ENCODE measurements at regions not wholly inside any gene's neighbourhood (a gene's known extent, or its start where the extent isn't known, plus 50 kb on each side); places are given as distances from the start of the nearest gene placed in this dataset.
"Not testable (repeated sequence)": the region's sequence is repeated elsewhere in the genome, so short reads cannot be mapped to it uniquely, and the experiment has no call there.

- intact Hi-C loops (cut with micrococcal nuclease); POLR2A ChIA-PET; ATAC-seq: not testable (repeated sequence)
Measured at GRCh38 chr5:145517588-145517987, 317.6 kb downstream of the PRELID2 start.

GRCh38 chr5:145511351-145511750 is 323.8 kb downstream of the PRELID2 start:
- Histone ChIP-seq H3K4me2 (ENCODE audit: insufficient read depth, low read length) (no peak overlapping the region), H3K4me3 (no peak overlapping the region), H3K9ac (ENCODE audit: insufficient read depth in 1 of 2, low read depth in 2 of 2, low read length in 2 of 2) (no peak overlapping the region), H3K36me3 (ENCODE audit: control insufficient read depth, insufficient read depth, low read length) (no peaks in the 10 kb centered on the region), H3K79me2 (ENCODE audit: control insufficient read depth, insufficient read depth, low read length) (no peaks in the 10 kb centered on the region), H3K9me1 (ENCODE audit: control insufficient read depth, insufficient read depth, low read length) (no peaks in the 10 kb centered on the region), H2AFZ (ENCODE audit: low read depth, low read length) (no peak overlapping the region), H3K9me3 (replicated peaks; ENCODE audit: control insufficient read depth, insufficient read depth, low read depth, low read length) (no peaks in the 10 kb centered on the region), H3K4me1 (replicated peaks in 1 of 2; ENCODE audit: control insufficient read depth in 2 of 2, insufficient read depth in 2 of 2, low read length in 2 of 2) (no peaks in the 10 kb centered on the region), H3K27me3 (ENCODE audit: control insufficient read depth in 2 of 2, insufficient read depth in 2 of 2, low read length in 2 of 2) (no peaks in the 10 kb centered on the region), H4K20me1 (replicated peaks; ENCODE audit: control insufficient read depth, insufficient read depth, low read length) (no peaks in the 10 kb centered on the region), H3K27ac (ENCODE audit: extremely low read depth, low read depth, low read length) (no peak overlapping the region)
- POLR2A ChIA-PET: interaction anchor here (1.5 kb wide), 1 partner anchor 15 kb away, joined by 5 read pairs; no protein-coding TSS in a partner anchor
- FAIRE-seq (no peak), DNase-seq (ENCODE audit: extremely low read depth in 1 of 4, low spot score in 3 of 4) (no peak), ATAC-seq (no peak)
- CTCF ChIA-PET (ENCODE audit: low intra/inter-chr PET ratio): no interaction called here
- in situ Hi-C loops (cut with MboI): no loop called here
- BruUV-seq (replicated peaks): no TSS peak
- WGBS (ENCODE audit: insufficient coverage, low coverage, missing lambda C conversion rate): 16% methylated on average over 3 of the region's 3 CpGs
- TF ChIP-seq BHLHE40 (IDR thresholded peaks at IDR 0.05; ENCODE audit: low read length): no peak
- no peak for TF ChIP-seq EGR1 (conservative IDR thresholded peaks at IDR 0.05)
- TF ChIP-seq MCM3 (IDR thresholded peaks at IDR 0.05): no peak
- no peak for TF ChIP-seq E2F5 (CRISPR knock-in tag; IDR thresholded peaks at IDR 0.05)
- no peak for TF ChIP-seq E2F3 (CRISPR knock-in tag; IDR thresholded peaks at IDR 0.05)
- no peak for TF ChIP-seq DDX20 (tag; IDR thresholded peaks at IDR 0.05; ENCODE audit: low read depth)
- no peak for TF ChIP-seq CBX8 (IDR thresholded peaks at IDR 0.05; ENCODE audit: borderline replicate concordance, extremely low read depth, low read depth, low read length, poor library complexity, severe bottlenecking)
- TF ChIP-seq PRDM10 (IDR thresholded peaks at IDR 0.05; ENCODE audit: partially characterized antibody): no peak
- no peak for TF ChIP-seq RB1 (IDR thresholded peaks at IDR 0.05; ENCODE audit: low read depth)
- no peak for TF ChIP-seq ZNF316 (IDR thresholded peaks at IDR 0.05)
- intact Hi-C loops (cut with micrococcal nuclease): no loop called here

More at GRCh38 chr5:145517588-145517987, 317.6 kb downstream of the PRELID2 start:
- BruUV-seq (replicated peaks); H3K4me1 ChIP-seq (replicated peaks in 1 of 2; ENCODE audit: control insufficient read depth in 2 of 2, insufficient read depth in 2 of 2, low read length in 2 of 2); CTCF ChIA-PET (ENCODE audit: low intra/inter-chr PET ratio); H2AFZ ChIP-seq (ENCODE audit: low read depth, low read length); FAIRE-seq; DNase-seq (ENCODE audit: extremely low read depth in 1 of 4, low spot score in 3 of 4); H3K9me3 ChIP-seq (replicated peaks; ENCODE audit: control insufficient read depth, insufficient read depth, low read depth, low read length); H4K20me1 ChIP-seq (replicated peaks; ENCODE audit: control insufficient read depth, insufficient read depth, low read length); H3K36me3 ChIP-seq (ENCODE audit: control insufficient read depth, insufficient read depth, low read length); H3K79me2 ChIP-seq (ENCODE audit: control insufficient read depth, insufficient read depth, low read length); H3K9me1 ChIP-seq (ENCODE audit: control insufficient read depth, insufficient read depth, low read length); H3K4me2 ChIP-seq (ENCODE audit: insufficient read depth, low read length); H3K9ac ChIP-seq (ENCODE audit: insufficient read depth in 1 of 2, low read depth in 2 of 2, low read length in 2 of 2); in situ Hi-C loops (cut with MboI); H3K27me3 ChIP-seq (ENCODE audit: control insufficient read depth in 2 of 2, insufficient read depth in 2 of 2, low read length in 2 of 2); H3K27ac ChIP-seq (ENCODE audit: extremely low read depth, low read depth, low read length); H3K4me3 ChIP-seq: not testable (repeated sequence)
- peak; percentile 55 for TF ChIP-seq ZNF146 (CRISPR knock-in tag; IDR thresholded peaks at IDR 0.05; ENCODE audit: unreplicated experiment)

All from K562 (cell line).